Tibial nerve (tissue), 4 donors: ENCODE measurements at regions not wholly inside any gene's neighbourhood (a gene's known extent, or its start where the extent isn't known, plus 50 kb on each side); places are given as distances from the start of the nearest gene placed in this dataset.
"Not testable (repeated sequence)": the region's sequence is repeated elsewhere in the genome, so short reads cannot be mapped to it uniquely, and the experiment has no call there.

Experiments used
- CTCF ChIP-seq, 5 experiments: fragments of 200-600 bp in 3 of 5; fragments of 450-650 bp in 2 of 5; sonication (generic) in 3 of 5; IDR thresholded peaks; one replicate each; pipeline ENCODE4 v1.5.1; 2016 to 2019; ENCODE audit warnings: antibody characterized with exemption in 5 of 5, mild to moderate bottlenecking in 3 of 5, moderate library complexity in 2 of 5
- EP300 ChIP-seq, 2 donors: sonication (generic); formaldehyde crosslinking; IDR thresholded peaks; one replicate each; pipeline ENCODE4 v1.6.1; 2017; ENCODE audit warnings: antibody characterized with exemption in 2 of 2, mild to moderate bottlenecking in 1 of 2
- POLR2A ChIP-seq, 2 donors: fragments of 450-650 bp; IDR thresholded peaks; one replicate each; pipeline ENCODE4 v1.6.1; 2017; ENCODE audit warnings: antibody characterized with exemption in 2 of 2, mild to moderate bottlenecking in 2 of 2, moderate library complexity in 2 of 2

DNA sequence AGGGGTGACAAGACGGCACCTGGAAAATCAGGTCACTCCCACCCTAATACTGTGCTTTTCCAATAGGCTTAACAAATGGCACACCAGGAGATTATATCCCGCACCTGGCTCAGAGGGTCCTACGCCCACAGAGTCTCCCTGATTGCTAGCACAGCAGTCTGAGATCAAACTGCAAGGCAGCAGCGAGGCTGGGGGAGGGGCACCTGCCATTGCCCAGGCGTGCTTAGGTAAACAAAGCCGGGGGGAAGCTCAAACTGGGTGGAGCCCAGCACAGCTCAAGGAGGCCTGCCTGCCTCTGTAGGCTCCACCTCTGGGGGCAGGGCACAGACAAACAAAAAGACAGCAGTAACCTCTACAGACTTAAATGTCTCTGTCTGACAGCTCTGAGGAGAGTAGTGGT is 87.4 kb upstream of the PCED1B start:
- not testable (repeated sequence) for TF ChIP-seq CTCF, POLR2A, EP300 (IDR thresholded peaks at IDR 0.05)
